SK-N-MC (cell line): ENCODE measurements at regions not wholly inside any gene's neighbourhood (a gene's known extent, or its start where the extent isn't known, plus 50 kb on each side); places are given as distances from the start of the nearest gene placed in this dataset.

Experiments
- EZH2 ChIP-seq: fragments of 200-600 bp; sonication (generic); IDR thresholded peaks from one replicate; pipeline ENCODE4 v1.6.1; 2017; ENCODE audit warnings: antibody characterized with exemption
- POLR2AphosphoS5 ChIP-seq: IDR thresholded peaks from 2 replicates; pipeline ENCODE4 v1.6.1; 2012; ENCODE audit warnings: mild to moderate bottlenecking, low read depth, low read length, borderline replicate concordance

DNA sequence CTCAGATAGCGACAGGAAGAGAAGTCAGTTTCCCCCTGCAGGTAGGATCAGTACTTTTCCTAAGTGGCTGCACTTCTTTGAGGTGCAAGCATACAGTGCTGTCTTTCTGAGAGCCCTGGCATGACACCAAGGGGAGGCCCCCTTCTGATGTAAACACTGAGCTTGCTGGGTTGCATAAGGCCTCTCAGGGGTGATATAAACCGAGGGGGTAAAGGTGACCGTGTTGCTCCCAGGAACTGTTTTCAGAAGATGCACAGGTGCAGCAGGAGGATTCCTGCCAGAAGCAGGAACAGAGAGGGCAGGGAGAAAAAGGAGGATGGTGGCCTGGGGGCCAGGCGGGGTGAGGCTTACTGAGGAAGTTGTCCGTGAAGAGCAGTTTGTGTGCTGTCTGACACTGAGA is 74.0 kb upstream of the ZNF30 start:
- no peak for TF ChIP-seq EZH2
- no peak for TF ChIP-seq POLR2AphosphoS5
